GM12864 (cell line): ENCODE measurements at regions not wholly inside any gene's neighbourhood (a gene's known extent, or its start where the extent isn't known, plus 50 kb on each side); places are given as distances from the start of the nearest gene placed in this dataset.

Source experiments
- DNase-seq: peaks from one replicate; pipeline ENCODE4 v3.0.0-alpha.2; 2011; ENCODE audit warnings: low read depth
- H3K4me3 ChIP-seq: 2 replicates; pipeline ENCODE4 v1.5.1; 2011; ENCODE audit warnings: mild to moderate bottlenecking, low read depth, low read length, control low read depth
- TF ChIP-seq, protein P1 (sequence below): IDR thresholded peaks from 2 replicates; pipeline ENCODE4 v1.5.1; 2011; ENCODE audit warnings: low read depth, mild to moderate bottlenecking, moderate library complexity, low read length, control low read depth, inconsistent platforms; ENCODE audit errors: missing control alignments

DNA sequence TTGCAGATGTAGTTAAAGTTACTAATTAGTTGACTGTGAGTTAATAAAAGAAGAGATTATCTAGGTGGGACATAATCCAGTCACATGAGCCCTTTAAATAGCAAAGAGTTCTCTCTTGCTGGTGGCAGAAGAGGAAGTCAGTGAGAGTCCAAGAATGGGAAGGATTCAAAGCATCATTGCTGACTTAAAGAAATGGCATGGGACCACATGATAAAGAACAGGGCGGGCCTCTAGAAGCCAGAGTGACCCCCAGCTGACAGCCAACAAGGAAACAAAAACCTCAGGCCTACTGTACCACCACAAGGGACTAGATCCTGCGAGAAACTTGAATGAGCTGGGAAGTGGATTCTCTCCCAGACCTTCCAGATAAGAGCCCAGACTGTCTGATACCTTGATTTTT, 447.2 kb upstream of the CCDC54 start:
- H3K4me3 ChIP-seq = no peak overlapping the region
- TF ChIP-seq, protein P1, sequence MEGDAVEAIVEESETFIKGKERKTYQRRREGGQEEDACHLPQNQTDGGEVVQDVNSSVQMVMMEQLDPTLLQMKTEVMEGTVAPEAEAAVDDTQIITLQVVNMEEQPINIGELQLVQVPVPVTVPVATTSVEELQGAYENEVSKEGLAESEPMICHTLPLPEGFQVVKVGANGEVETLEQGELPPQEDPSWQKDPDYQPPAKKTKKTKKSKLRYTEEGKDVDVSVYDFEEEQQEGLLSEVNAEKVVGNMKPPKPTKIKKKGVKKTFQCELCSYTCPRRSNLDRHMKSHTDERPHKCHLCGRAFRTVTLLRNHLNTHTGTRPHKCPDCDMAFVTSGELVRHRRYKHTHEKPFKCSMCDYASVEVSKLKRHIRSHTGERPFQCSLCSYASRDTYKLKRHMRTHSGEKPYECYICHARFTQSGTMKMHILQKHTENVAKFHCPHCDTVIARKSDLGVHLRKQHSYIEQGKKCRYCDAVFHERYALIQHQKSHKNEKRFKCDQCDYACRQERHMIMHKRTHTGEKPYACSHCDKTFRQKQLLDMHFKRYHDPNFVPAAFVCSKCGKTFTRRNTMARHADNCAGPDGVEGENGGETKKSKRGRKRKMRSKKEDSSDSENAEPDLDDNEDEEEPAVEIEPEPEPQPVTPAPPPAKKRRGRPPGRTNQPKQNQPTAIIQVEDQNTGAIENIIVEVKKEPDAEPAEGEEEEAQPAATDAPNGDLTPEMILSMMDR = no peak
- DNase-seq = no peak

DNA sequence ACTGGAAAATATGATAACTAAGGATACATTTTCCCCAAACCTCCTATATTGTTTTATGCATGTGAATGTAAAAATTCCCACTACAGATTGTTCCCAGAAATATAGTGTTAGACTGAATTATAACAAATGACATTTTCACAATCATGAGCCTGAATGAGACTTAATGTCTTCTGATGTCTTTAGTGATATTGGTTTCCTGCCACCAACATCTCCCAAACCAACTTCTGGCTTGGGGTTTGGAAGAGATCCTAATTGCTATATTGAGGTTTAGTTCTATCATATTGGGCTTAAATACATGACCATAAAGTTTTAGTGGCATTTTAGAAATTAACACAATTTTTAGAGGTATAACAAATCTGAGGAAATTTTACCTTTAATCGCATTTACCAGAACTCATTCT, 445.3 kb upstream of the CCDC54 start:
- TF ChIP-seq, protein P1 = no peak
- no peak overlapping the region for H3K4me3 ChIP-seq
- DNase-seq = no peak

DNA sequence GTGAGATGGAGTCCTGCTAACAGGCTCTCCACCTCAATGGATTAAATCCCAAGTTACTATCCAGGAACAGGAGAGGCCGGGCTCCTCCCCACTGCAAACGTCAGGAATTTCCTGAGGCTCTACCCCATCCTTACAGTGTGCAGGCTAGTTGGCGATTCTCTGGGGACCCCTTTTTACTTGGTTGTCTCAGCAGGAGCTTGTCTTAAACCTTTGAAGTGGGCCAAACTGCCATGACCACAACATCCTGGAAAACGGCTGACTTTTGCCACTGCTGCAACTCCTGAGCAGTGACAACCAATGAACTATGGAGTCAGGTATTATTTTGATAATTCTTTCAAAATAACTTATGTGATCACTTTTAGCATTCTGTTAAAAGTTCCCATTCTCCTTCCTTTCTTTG, 440.9 kb upstream of the CCDC54 start:
- no peak for DNase-seq
- no peak overlapping the region for H3K4me3 ChIP-seq
- TF ChIP-seq, protein P1 = no peak

DNA sequence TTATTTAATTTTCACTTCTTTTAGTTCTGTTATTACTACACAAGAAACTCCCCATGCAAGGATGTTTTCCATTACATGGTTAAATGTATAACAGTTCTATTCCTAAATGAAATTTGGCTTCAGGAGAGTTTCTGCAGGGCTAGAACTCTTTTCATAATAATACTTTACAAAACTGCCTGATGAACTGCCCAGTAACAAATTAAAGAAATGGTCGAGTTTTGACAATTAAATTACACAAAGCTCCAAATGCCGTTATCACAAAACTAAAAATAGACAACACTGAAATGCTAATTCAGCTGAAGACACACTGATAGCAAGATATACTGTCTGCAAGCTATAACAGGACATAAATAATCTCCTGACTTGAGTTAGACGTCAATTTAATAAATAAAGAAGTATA, 435.2 kb upstream of the CCDC54 start:
- TF ChIP-seq, protein P1 = no peak
- no peak for DNase-seq
- no peak overlapping the region for H3K4me3 ChIP-seq

DNA sequence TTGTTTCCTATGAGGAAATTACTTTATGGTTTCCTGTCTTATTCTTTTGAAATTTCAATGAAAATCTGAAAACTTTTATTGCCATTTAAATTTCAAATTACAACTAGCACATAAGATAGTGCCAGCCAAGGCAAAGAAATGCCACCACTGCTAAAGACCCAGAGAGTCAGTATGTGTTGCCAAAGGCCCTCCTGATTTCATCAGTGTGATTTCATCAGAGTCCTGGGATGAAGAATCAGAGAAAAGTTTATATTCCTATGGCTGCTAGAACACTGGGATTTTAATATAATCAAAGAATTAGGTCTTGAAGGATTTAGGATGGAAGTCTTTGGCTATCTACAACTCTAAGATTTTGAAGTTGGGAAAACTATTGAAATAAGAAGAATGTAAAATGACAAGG, 434.2 kb upstream of the CCDC54 start:
- TF ChIP-seq, protein P1 = no peak
- DNase-seq = no peak
- no peak overlapping the region for H3K4me3 ChIP-seq

DNA sequence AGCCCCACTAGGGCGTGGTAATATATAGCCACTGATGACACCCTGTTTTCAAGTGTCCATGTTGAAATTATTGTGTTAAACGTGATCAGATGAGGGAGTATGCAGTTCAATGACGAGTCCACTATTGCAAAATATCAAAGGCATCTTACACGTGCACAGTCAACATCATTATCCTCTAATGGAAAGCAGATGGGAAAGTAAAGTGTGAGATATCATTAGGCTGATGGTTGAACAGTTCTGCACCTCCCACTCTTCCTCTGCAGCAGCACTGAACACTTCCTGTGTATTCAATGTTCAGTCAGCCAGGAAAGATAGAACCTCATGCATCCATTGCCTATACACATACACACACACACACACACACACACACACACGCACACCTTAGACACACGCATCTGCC, 431.8 kb upstream of the CCDC54 start:
- H3K4me3 ChIP-seq = no peak overlapping the region
- no peak for DNase-seq

DNA sequence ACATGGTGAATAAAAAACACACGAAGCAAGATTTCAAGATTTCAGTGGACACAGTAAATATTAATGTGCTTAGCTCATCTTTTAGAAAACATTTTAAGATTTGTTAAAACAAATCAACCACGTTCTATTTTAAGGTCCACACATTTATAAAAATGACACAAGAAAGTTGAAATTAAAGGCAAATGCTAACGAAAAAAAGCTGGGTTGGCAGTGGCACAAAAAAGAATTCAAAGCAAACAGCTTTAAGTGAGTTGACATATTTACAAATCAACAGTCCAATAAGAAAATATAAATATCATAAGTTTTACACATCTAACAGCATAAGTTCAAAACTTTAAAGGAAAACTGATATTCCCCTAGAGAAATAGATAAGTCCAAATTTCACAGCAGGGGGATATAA, 430.4 kb upstream of the CCDC54 start:
- no peak overlapping the region for H3K4me3 ChIP-seq
- DNase-seq = no peak
- TF ChIP-seq, protein P1 = no peak

More for the DNA sequence above, 431.8 kb upstream of the CCDC54 start:
- TF ChIP-seq, protein P1 = no peak
